ENCODE measurements at regions not wholly inside any gene's neighbourhood (a gene's known extent, or its start where the extent isn't known, plus 50 kb on each side); places are given as distances from the start of the nearest gene placed in this dataset.

- TF ChIP-seq ZFX (IDR thresholded peaks at IDR 0.05; ENCODE audit: borderline replicate concordance) (no peak), CTCF (IDR thresholded peaks at IDR 0.05) (no peak)
- no peak overlapping the region for H3K27ac ChIP-seq
Observed at GRCh38 chr18:64399566-64399965, 250.7 kb upstream of the LINC00305 start.

GRCh38 chr18:64398320-64398719 lies 249.4 kb upstream of the LINC00305 start:
- H3K27ac ChIP-seq = no peak overlapping the region
- TF ChIP-seq ZFX (IDR thresholded peaks at IDR 0.05; ENCODE audit: borderline replicate concordance) (no peak), CTCF (IDR thresholded peaks at IDR 0.05) (no peak)

GRCh38 chr18:64392202-64392601 lies 243.3 kb upstream of the LINC00305 start:
- TF ChIP-seq ZFX (IDR thresholded peaks at IDR 0.05; ENCODE audit: borderline replicate concordance) = no peak
- no peak for TF ChIP-seq CTCF (IDR thresholded peaks at IDR 0.05)
- H3K27ac ChIP-seq = no peak overlapping the region

- no peak for TF ChIP-seq CTCF (IDR thresholded peaks at IDR 0.05)
- no peak for TF ChIP-seq ZFX (IDR thresholded peaks at IDR 0.05; ENCODE audit: borderline replicate concordance)
- no peak overlapping the region for H3K27ac ChIP-seq
Observed at GRCh38 chr18:64384101-64384500, 235.2 kb upstream of the LINC00305 start.

GRCh38 chr18:64380117-64380516 lies 231.2 kb upstream of the LINC00305 start:
- H3K27ac ChIP-seq = no peak overlapping the region
- TF ChIP-seq CTCF (IDR thresholded peaks at IDR 0.05) (no peak), ZFX (IDR thresholded peaks at IDR 0.05; ENCODE audit: borderline replicate concordance) (no peak)

DNA sequence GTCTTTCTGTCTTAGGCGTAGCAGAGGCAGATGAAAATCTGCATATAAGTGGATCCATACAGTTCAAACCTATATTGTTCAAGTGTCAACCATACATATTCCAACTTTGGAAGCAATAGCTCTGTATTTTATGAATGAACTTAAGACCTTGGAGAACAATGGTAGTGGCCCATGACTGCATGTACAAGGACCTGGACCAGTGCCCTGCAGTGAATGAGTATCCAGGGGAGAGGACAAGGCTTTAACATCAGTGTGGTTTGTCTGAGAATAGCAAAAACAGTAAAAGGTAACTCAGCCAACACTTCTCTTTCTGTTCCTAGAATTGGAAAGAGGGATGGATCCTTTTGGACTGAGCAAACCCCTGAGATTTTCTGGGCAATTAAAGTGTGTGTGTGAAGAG lies 230.8 kb upstream of the LINC00305 start:
- TF ChIP-seq CTCF (IDR thresholded peaks at IDR 0.05) (no peak), ZFX (IDR thresholded peaks at IDR 0.05; ENCODE audit: borderline replicate concordance) (no peak)
- H3K27ac ChIP-seq = no peak overlapping the region

DNA sequence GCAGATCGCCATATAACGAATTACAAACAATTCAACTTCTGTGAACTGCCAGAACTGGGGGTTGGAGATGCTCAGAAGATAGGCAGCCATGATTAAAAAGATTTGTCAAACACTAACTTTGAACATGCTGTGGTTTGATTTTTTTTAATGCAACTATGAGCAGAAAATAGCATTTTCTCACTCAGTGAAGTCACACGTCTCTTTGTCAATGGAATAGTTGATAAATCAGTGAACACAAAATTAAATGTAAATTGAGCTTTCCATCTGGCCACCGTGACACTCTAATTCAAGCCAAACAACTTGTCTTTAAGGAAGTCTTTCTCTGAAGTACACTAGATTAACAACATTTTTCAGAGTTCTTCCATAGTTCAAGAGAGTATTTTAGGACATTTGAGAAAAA lies 228.6 kb upstream of the LINC00305 start:
- TF ChIP-seq CTCF (IDR thresholded peaks at IDR 0.05) = no peak
- no peak for TF ChIP-seq ZFX (IDR thresholded peaks at IDR 0.05; ENCODE audit: borderline replicate concordance)
- H3K27ac ChIP-seq = no peak overlapping the region

All from 22Rv1 (cell line).